ENCODE measurements at regions not wholly inside any gene's neighbourhood (a gene's known extent, or its start where the extent isn't known, plus 50 kb on each side); places are given as distances from the start of the nearest gene placed in this dataset.

- Histone ChIP-seq H3K14ac (ENCODE audit: insufficient read depth, low read length) (no peak overlapping the region), H3K4ac (ENCODE audit: low read depth, low read length) (no peak overlapping the region), H3K79me1 (ENCODE audit: insufficient read depth, low read depth, low read length, poor library complexity, severe bottlenecking) (no peaks in the 10 kb centered on the region), H2AFZ (ENCODE audit: low read length) (no peak overlapping the region), H4K5ac (ENCODE audit: insufficient read length, low read depth, low read length) (no peak overlapping the region), H2BK120ac (ENCODE audit: low read depth, low read length, poor library complexity, severe bottlenecking) (no peak overlapping the region), H2BK12ac (ENCODE audit: insufficient read length, low read depth, low read length) (no peak overlapping the region), H3T11ph (ENCODE audit: low read length) (no peak overlapping the region), H3K23me2 (ENCODE audit: insufficient read length, low read depth, low read length, poor library complexity, severe bottlenecking) (no peaks in the 10 kb centered on the region), H3K4me2 (ENCODE audit: insufficient read depth, insufficient read length, low read length) (no peak overlapping the region), H2BK20ac (ENCODE audit: low read depth, low read length, poor library complexity, severe bottlenecking) (no peak overlapping the region), H3K9me3 (ENCODE audit: control insufficient read depth, low read depth, low read length) (no peaks in the 10 kb centered on the region), H4K91ac (ENCODE audit: insufficient read length, low read depth, low read length) (no peak overlapping the region), H3K27me3 (ENCODE audit: insufficient read depth, low read length) (no peaks in the 10 kb centered on the region), H2BK5ac (ENCODE audit: insufficient read length, low read length) (no peak overlapping the region), H2BK15ac (ENCODE audit: low read depth, low read length) (no peak overlapping the region), H2AK5ac (ENCODE audit: insufficient read length, low read length) (no peak overlapping the region), H3K56ac (ENCODE audit: insufficient read length, low read depth, low read length) (no peak overlapping the region), H4K20me1 (ENCODE audit: control insufficient read depth, insufficient read depth, insufficient read length) (no peaks in the 10 kb centered on the region), H3K23ac (ENCODE audit: insufficient read length, low read depth, low read length) (no peak overlapping the region), H3K18ac (ENCODE audit: insufficient read length, low read depth, low read length) (no peak overlapping the region), H3K9ac (ENCODE audit: extremely low read depth, insufficient read length, low read length) (no peak overlapping the region), H3K79me2 (ENCODE audit: insufficient read depth, low read length) (no peaks in the 10 kb centered on the region), H3K27ac (ENCODE audit: insufficient read length, low read depth, low read length) (no peak overlapping the region), H4K8ac (replicated peaks; ENCODE audit: insufficient read length, low read depth, low read length) (no peak overlapping the region), H3K4me1 (ENCODE audit: insufficient read depth, low read length) (no peaks in the 10 kb centered on the region)
- Mint-ChIP-seq H3K36me3 (ENCODE audit: insufficient read depth in 1 of 3, low read depth in 3 of 3) (no peaks in the 10 kb centered on the region), H3K9me3 (no peaks in the 10 kb centered on the region), H3K4me1 (peaks cover 26% of the 10 kb centered on the region in 2 experiments), H3K27me3 (ENCODE audit: low read depth) (no peaks in the 10 kb centered on the region), H3K4me3 (no peak overlapping the region), H3K27ac (no peak overlapping the region)
- WGBS (ENCODE audit: extremely low coverage, insufficient read length, low lambda C conversion rate): no CpG with 5 or more reads among the region's 2 CpGs
- DNase-seq: no peak
- TF ChIP-seq CTCF (conservative IDR thresholded peaks at IDR 0.05): no peak
Observed at GRCh38 chr5:107021575-107021974, 649.2 kb downstream of the EFNA5 start.
